Astrocyte (in vitro differentiated cells and primary cell): ENCODE measurements at regions not wholly inside any gene's neighbourhood (a gene's known extent, or its start where the extent isn't known, plus 50 kb on each side); places are given as distances from the start of the nearest gene placed in this dataset.

ENCODE experiments used
- EZH2 ChIP-seq: IDR thresholded peaks from 2 replicates; pipeline ENCODE4 v1.6.1; 2012; ENCODE audit warnings: mild to moderate bottlenecking, low read length, inconsistent platforms; ENCODE audit not compliant: insufficient read depth
- TF ChIP-seq, protein P1 (sequence below): IDR thresholded peaks from 2 replicates; pipeline ENCODE4 v1.5.1; 2011; ENCODE audit warnings: low read depth, mild to moderate bottlenecking, inconsistent platforms, low read length, moderate library complexity; ENCODE audit not compliant: insufficient read depth

DNA sequence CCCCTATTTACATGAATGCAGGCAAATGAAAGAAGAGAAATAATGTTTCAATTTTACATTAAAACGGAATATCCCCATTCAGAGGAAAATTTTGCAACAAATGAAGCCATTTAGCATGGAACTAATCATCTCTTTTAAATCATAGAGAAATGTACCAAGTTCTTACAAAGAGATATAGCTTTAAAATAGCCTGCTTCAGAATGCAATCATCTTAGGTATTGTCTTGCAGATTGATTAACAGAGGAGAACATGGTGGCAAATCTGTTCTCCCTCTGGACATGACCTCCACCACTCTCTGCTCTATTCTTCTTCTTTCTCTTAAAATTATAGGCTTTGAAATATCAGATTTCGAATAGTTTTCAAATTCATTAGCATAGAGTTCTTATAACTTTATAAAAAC, 155.7 kb upstream of the DTNBP1 start:
- no peak for TF ChIP-seq EZH2
- TF ChIP-seq, protein P1, sequence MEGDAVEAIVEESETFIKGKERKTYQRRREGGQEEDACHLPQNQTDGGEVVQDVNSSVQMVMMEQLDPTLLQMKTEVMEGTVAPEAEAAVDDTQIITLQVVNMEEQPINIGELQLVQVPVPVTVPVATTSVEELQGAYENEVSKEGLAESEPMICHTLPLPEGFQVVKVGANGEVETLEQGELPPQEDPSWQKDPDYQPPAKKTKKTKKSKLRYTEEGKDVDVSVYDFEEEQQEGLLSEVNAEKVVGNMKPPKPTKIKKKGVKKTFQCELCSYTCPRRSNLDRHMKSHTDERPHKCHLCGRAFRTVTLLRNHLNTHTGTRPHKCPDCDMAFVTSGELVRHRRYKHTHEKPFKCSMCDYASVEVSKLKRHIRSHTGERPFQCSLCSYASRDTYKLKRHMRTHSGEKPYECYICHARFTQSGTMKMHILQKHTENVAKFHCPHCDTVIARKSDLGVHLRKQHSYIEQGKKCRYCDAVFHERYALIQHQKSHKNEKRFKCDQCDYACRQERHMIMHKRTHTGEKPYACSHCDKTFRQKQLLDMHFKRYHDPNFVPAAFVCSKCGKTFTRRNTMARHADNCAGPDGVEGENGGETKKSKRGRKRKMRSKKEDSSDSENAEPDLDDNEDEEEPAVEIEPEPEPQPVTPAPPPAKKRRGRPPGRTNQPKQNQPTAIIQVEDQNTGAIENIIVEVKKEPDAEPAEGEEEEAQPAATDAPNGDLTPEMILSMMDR = no peak
